HG02884 (cell line): ENCODE measurements at regions not wholly inside any gene's neighbourhood (a gene's known extent, or its start where the extent isn't known, plus 50 kb on each side); places are given as distances from the start of the nearest gene placed in this dataset.
"Not testable (repeated sequence)": the region's sequence is repeated elsewhere in the genome, so short reads cannot be mapped to it uniquely, and the experiment has no call there.

Experiments used
- ATAC-seq: cut with Tn5 transposase; IDR thresholded peaks from one replicate; pipeline ENCODE4 v1.9.1; 2021; ENCODE audit warnings: mild to moderate bottlenecking, moderate library complexity; ENCODE audit not compliant: unreplicated experiment

DNA sequence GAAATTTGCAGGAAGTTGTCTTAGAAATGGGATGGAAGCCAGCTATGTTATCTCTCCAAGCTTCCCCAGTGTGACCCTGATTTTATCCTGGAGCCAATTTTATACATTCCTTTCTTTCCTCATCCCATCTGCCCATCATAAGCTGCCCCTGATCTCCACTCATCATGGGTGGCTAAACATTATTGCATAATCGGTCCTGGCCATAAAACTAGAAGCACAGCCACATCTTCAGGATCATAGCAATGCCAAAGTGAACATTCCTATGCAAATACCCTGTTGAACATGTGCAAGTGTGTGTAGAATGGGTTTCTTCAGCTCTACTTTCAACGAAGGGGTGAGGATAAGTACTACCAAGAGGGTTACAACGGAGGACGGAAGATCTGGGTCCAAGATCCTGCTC, 50.6 kb upstream of the COG2 start:
- ATAC-seq = no peak

DNA sequence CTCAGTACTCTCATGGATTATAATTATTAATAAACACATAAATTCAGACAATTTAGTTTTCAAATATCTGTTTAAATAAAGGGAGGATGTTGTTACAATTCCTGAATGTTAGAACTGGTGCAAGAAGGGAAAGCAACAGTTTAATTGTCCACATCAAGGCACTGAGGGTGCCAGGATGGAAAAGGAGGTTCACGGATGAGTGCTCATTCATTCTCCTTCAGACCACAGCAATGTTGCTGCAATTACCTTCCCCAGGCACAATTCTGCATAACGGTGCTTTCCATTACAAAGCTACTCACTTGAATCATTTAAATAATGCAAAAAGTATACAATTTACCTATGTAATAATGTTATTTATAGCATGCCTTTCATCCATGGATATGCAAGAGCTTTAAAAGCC, 52.3 kb upstream of the COG2 start:
- no peak for ATAC-seq

DNA sequence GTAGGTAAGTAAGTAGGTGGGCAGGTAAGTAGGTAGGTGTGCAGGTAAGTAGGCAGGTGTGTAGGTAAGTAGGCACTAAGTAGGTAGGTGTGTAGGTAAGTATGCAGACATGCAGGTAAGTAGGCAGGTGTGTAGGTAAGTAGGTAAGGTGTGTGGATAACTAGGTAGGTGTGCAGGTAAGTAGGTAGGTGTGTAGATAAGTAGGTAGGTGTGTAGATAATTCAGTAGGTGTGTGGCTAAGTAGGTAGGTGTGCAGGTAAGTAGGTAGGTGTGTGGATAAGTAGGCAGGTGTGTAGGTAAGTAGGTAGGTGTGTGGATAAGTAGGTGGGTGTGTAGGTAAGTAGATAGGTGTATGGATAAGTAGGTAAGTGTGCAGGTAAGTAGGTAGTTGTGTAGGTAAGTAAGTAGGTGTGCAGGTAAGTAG, 53.9 kb upstream of the COG2 start:
- no peak for ATAC-seq

DNA sequence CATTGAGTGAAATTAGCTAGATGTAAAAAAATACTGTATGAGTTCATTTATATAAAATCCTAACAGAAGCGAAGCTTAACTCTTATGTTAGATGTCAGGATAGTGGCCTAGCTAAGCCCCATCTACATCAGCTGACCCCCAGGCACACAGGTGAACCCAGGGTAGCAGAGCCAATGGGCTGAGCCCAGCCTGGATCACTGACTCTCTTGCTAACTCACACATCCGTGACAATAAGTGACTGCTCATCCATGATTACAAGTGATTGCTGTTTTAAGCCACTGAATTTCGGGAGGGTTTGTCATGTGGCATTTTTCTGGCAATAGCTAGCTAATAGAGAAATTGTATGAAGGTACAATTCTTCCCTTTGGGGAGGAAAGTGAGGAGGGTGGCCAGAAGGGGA, 55.2 kb upstream of the COG2 start:
- ATAC-seq = no peak

DNA sequence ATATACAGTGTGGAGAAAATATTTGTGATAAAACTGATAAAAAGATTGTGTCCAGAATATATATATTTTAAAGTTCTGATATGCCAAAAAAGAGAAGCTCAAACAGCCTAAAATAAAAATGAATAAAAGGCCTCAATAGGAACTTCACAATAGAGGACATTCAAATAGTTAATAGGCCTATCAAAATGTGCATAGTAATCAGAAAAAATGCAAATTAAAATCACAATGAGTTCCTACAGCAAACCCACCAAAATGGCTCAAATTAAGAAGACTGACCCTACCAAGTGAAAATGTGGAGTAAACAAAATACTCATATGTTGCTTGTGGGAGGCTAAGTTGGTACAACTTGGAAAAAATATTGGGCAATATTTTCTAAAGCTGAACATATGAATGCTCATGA, 57.6 kb upstream of the COG2 start:
- ATAC-seq = no peak

DNA sequence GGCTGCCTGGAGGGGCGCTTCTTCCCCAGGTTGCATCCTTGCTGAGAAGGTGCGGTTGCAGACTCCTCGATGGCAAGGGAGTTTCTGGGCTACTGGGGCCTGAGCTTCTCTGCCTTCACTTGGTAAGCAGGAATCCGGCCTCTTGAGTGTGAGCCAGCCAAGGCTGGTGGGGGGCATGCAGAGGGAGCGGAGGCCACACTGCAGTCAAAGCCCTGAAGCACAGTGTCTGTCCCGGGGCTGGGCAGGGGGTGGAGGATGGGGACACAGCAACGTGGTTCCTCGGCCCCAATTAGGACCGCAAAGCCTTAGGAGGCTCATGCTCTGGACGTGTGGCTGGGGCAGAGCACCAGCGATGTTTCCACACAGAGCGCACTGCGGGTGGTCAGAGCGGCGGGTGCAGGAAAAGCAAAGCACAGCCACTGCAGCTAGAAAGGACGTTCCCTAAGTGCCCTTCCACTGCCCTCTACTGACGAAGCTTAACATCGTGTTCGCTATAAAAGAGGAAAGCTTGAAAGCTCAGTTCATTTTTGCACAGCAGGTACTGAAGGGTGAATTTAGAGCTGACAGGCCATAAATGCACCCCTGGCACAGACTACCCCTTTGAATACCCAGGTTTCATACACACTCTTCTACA, 60.7 kb upstream of the COG2 start:
- ATAC-seq = no peak

DNA sequence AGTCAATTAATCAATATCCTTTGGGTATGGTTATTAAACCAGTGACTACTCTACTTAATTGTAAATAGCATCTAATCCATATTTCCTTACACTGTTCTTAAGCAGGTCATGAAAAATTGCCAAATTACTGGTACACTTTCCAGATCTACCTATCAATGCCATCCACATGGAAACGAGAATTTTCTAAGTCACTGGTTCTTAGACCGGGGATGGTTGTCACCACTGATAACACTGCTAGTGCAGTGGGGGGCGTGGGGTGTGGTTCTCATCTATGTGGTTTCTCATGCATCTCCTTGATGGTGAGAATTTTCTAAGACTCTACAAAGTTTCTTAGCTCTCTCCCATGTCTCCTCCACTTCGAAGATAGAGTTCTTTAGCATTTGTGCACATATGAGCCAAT, 63.7 kb upstream of the COG2 start:
- ATAC-seq = no peak

DNA sequence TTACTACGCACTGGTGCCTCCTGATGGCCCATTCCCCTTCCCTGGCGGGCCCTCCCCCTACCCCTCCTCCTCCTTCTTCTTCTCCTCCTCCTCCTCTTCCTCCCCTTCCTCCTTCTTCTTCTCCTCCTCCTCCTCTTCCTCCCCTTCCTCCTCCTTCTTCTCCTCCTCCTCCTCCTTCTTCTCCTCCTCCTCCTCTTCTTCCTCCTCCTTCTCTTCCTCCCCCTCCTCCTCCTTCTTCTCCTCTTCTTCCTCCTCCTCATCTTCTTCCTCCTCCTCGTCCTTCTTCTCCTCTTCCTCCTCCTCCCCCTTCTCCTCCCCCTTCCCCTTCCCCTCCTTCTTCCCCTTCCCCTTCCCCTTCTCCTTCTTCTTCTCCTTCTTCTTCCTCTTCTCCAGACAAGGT, 64.7 kb upstream of the COG2 start:
- no peak for ATAC-seq

DNA sequence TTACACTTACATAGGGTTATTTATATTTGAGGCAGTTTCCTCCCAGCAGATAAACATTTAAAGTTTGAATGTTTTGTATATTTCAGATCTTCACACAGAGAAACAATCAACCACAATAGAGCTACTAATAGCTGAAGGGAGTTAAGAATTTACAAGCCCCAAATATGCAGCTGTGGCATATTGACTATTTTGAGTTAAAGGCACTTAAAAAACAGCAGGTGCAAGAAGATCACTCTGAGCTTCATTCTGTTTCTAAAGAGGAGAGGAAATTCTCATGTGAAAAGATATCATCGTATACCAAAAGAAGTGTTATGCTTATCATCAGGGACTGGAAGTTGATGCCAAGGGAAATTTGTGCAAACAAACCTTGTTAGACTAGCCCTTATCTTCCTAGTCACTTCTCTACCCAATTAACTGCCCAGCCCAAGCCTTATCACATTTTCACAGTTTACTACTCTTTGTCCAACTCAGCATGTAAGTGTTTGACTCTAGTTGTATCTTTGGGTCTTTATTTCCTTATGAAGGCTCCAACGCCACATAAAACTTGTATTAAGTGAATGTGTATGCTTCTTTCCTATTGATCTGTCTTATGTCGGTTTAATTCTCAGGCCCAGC, 66.3 kb upstream of the COG2 start:
- ATAC-seq = no peak

DNA sequence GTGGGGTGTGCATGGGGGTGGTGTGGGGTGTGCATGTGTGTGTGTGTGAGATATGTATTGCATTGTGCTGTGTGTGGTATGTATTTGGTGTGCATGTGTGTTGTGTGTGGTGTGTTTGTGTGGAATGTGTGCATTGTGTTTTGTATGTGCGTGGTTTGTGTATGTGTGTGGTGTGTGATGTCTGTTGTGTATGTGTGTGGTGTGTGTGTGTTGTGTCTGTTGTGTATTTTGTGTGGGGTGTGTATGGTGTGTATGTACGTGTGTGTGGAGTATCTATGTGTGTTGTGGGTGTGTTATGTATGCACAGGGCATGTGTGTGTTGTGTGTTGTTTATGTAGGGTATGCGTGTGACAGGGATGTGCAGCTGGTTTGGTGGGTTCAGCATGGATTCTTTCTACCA, 67.8 kb upstream of the COG2 start:
- ATAC-seq = no peak

DNA sequence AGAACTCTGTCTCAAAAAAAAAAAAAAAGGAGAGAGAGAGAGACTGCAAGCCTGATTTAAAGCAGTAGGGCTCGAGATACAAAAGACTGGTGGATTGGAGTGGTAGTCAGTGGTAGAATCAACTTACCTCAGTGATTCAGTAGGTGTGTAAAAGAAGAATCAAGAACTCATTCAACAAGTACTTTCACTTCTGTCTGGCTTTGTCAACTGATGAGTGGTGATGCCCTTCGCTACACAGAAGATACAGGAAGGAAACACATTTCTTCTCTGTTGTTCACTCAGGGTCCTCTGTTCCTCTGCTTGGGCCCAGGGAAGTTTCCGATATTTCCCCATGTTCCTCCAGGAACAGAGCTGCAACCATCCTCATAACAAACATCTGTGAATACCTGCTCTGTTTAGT, 68.6 kb upstream of the COG2 start:
- no peak for ATAC-seq

DNA sequence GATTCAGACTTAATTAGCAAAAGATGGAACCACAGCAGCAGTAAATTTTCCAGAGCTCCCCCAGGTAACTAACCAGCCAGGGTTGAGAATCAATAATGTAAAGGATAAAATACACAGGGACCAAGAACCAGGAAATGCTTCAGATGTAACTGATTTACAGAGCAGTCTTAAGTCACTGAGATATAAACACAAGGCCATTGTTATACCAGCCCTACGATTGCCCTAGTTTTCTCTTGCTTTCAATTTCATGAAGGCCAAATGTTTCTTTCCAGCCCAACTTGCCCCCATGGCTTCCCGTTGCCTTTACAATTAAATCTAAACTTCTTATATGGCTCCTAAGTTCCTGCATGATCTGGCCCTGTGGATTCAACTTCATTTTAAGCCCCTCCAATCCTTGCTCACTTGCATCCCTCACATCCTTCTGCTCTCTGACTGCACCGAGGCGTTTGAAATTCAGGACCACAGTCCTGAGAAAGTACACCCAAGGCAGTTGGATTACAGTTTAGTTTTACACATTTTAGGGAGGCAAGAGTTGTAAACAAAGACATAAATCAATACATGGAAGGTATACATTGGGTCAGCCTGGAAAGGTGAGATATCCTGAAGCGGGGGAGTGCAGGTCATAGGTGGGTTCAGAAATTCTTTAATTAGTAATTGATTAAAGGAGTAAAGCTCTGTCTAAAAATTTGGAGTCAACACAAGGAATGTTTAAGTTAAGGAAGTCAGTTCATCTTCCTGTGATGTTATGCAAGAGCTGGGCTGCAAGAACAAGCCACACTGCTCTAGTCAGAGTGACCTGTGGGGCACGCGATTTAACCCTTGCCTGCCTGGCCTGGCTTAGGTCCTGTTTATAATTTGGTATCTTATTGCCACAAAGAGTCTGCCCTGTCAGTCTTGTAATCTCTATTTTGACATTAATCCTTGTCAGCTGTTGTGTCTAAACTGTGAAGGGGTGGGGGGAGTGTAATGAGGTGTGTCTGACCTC, 69.9 kb upstream of the COG2 start:
- ATAC-seq = no peak

DNA sequence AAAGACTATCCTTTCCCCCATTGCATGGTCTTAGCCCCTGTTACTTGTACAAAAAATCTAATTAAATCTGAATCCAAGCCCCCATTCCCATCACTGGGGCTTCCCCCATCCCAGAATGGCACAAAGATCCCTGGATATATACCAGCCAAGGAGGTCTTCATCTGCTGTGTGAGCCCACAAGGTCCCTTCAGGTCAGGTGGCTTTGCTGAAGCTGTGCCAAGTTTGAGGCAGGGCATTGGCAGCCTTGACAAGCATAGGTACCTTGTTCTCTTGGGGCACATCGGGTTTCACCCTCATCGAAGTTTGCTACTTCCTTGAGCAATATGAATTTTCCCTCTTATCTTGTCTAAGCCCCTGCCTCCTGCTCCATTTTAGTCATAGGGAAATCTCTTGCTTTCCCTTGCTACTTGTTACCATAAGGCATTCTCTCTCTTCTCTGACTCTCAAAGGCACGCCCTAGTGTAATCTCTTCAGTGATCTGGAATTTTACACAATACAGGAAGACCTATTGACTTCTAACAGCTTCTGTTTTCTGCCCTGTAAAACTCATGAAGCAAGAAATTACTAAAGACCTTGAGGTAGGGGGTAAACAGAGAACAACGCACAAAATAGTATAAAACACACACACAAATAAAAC, 71.4 kb upstream of the COG2 start:
- ATAC-seq = no peak

DNA sequence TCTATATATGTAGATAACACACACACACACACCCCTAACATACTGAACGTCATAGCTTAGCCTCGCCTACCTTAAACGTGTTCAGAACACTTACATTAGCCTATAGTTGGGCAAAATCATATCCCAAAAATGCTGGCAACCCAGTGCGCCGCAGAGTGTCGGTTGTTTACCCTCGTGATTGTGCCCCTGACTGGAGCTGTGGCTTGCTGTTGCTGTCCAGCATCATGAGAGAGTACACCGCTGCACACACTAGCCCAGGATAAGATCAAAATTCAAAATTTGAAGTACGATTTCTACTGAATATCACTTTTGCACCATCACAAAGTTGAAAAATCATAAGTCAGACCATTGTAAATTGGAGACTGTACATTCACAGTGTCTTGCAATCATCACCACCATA, 73.1 kb upstream of the COG2 start:
- ATAC-seq = no peak

DNA sequence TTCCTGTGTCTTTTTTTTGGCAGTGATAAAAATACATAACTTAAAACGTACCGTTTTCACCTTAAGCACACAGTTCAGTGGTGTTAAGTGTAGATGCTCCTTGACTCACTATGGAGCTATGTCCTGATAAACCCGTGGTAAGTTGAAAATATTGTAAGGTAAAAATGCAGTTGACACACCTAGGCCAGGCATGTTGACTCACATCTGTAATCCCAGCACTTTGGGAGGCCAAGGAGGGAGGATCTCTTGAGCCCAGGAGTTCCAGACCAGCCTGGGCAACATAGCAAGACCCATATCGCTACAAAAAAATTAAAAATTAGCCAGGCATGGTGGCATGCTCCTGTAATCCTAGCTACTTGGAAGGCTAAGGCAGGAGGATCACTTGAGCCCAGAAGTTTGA, 73.6 kb upstream of the COG2 start:
- ATAC-seq = no peak

DNA sequence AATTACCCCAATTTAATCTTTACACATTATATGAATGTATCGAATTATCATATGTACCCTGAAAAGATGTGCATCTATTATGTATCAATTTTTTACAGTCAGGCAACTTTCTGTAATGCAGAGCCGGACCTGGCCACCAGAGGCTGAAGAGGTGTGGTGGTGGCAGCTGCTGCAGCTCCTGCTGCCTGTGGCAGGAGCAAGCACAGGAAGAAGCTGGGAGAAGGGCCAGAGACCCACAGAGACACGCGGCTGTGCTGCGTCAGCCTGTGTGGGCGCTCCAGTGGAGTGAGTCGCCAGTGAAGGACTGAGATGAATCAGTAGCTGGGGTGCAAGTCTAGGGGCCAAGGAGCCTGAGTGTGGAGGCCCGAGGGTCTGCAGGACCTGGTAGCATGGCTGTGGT, 74.3 kb upstream of the COG2 start:
- ATAC-seq = no peak

DNA sequence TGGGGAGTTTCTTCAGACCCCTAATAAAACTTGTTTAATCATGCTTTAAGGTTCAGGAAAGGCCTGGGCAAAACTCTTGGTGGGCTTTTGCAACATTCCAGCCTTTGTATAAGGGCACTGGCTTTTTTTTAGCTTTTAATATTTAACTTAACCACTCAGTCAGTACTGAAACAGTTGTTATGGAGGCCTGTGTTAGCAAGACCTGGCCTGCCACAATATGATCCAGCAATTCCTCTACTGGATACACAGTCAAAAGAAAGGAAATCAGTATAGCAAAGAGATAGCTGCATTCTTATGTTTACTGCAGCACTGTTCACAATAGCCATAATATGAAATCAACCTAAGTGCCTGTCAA, 75.1 kb upstream of the COG2 start:
- ATAC-seq = no peak

DNA sequence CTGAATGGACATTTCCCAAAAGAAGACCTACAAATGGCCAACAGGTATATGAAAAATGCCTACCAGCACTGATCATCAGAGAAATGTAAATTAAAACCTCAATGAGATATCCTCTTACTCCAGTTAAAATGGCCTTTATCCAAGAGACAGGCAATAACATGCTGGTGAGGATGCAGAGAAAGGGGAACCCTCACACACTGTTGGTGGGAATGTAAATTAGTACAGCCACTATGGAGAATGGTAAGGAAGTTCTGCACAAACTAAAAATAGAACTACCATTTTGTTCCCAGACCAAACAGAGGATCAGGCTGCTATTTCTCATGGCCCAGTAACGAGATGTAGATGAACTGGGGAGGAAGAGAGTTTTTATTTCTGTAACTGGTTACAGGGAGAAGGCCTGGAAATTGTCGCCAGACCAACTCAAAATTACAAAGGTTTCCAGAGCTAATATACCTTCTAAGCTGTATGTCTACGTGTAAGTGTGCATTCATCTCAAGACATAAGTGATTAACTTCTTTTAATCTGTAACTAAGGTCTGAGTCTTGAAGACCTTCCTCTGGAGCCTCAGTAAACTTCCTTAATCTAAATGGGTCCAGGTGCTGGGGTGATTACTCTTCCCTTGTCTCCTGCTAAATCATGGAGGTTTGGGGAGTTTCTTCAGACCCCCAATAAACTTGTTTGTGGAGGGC, 75.6 kb upstream of the COG2 start:
- ATAC-seq = not testable (repeated sequence)

DNA sequence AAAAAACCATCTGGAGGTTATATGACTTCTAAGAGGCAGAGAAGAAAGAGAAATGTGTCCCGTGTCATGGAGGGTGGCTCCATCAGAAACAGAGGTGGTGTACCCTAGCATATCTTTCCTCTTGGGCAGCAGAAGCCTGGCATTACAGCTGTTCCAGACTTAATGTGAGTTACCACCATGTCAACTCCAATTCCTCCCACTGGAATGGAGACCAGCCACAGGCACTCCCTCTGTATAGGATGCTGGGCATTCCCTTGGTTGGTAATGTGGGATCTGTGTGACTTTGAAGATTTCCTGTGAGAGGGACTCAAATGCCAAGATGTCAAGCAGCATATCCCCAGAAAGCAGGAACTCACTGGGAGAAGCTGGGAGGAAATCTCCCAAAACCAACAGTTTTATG, 77.1 kb upstream of the COG2 start:
- no peak for ATAC-seq

DNA sequence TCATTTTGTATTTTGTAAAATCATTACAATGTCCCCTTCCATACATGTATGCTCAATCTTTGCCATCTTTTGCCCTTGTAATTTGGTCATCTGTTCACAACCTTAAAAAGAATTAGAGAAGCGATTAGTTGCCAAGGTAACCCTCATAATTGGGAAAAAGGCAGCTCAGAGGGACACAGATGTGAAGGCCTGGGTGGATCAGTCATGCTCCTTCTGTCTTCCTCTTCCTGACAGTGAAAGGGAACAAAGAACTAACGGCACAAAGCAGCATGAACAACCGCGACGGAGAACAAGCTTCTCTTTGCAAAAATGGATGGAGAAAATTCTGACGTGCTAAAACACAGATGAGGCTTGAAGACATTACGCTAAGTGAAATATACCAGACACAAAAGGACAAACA, 78.7 kb upstream of the COG2 start:
- no peak for ATAC-seq

DNA sequence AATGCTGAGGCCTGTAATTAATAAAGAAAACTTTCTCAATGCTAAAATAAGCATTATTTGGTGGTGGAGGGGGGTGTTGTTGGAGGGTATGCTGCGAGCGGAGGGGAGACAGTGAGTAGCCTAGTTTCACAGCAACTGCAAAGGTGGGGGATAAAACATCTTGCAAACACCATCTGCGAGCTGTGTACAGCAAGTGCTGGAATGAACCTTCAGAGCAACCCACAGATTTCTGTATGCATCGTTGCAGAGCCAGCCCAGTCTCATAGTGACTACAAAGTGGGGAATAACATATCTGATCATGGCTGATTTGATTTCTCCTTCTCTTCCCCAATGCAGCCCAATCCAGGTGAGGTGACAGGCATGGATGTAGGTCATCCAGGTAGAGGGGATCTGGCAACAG, 80.7 kb upstream of the COG2 start:
- ATAC-seq = no peak
